ENCODE measurements at regions not wholly inside any gene's neighbourhood (a gene's known extent, or its start where the extent isn't known, plus 50 kb on each side); places are given as distances from the start of the nearest gene placed in this dataset.

GRCh38 chr1:22399421-22400091 is 52.1 kb upstream of the ZBTB40 start:
- no peak for DNase-seq
- H3K27ac ChIP-seq (ENCODE audit: low read length), result no peak overlapping the region
- H3K9ac ChIP-seq (ENCODE audit: low read depth, low read length), result no peak overlapping the region
- H4K20me1 ChIP-seq (ENCODE audit: insufficient read depth, low read length), result peaks cover 29% of the 10 kb centered on the region
- H3K4me2 ChIP-seq (ENCODE audit: insufficient read depth, low read length), result no peak overlapping the region
- no peak overlapping the region for H2AFZ ChIP-seq (ENCODE audit: low read depth, low read length)
- H3K27me3 ChIP-seq (ENCODE audit: insufficient read depth, low read length, poor library complexity), result peaks cover 55% of the 10 kb centered on the region
- H3K36me3 ChIP-seq (ENCODE audit: insufficient read depth, low read length), result no peaks in the 10 kb centered on the region
- ATAC-seq (ENCODE audit: insufficient read depth, low read depth), result no peak
- no peak for TF ChIP-seq CTCF (IDR thresholded peaks at IDR 0.05; ENCODE audit: borderline replicate concordance, extremely low read depth, low read length, poor library complexity, severe bottlenecking)
- TF ChIP-seq EZH2 (IDR thresholded peaks at IDR 0.05; ENCODE audit: borderline replicate concordance, low read depth, low read length, severe bottlenecking), result no peak
- no peaks in the 10 kb centered on the region for H3K79me2 ChIP-seq (ENCODE audit: insufficient read depth, low read length)
- H3K4me3 ChIP-seq (ENCODE audit: low read depth in 1 of 2, low read length in 2 of 2), result no peak overlapping the region
- no peaks in the 10 kb centered on the region for H3K9me3 ChIP-seq (ENCODE audit: insufficient read depth, low read length, severe bottlenecking)
- no peaks in the 10 kb centered on the region for H3K4me1 ChIP-seq (ENCODE audit: insufficient read depth, low read length)
